GM18499 (cell line): ENCODE measurements at regions not wholly inside any gene's neighbourhood (a gene's known extent, or its start where the extent isn't known, plus 50 kb on each side); places are given as distances from the start of the nearest gene placed in this dataset.

Source experiments
- ATAC-seq: cut with Tn5 transposase; IDR thresholded peaks from one replicate; pipeline ENCODE4 v1.9.1; 2021; ENCODE audit warnings: moderate number of reproducible peaks; ENCODE audit not compliant: insufficient read depth, unreplicated experiment

GRCh38 chr3:72446218-72447058 is 401.8 kb downstream of the SHQ1 start, which contains the start of gene RYBP:
TSS of gene RYBP (minus strand) at chr3:72446621.
- ATAC-seq, result no peak

- ATAC-seq, result no peak
Observed at GRCh38 chr3:72445827-72446217, 402.4 kb downstream of the SHQ1 start.

- no peak for ATAC-seq
Observed at GRCh38 chr3:72444656-72445223, 403.5 kb downstream of the SHQ1 start.

GRCh38 chr3:72442759-72443158 is 405.5 kb downstream of the SHQ1 start:
- ATAC-seq, result no peak

- ATAC-seq, result no peak
Observed at GRCh38 chr3:72441284-72441994, 406.8 kb downstream of the SHQ1 start.

GRCh38 chr3:72440491-72440890 is 407.8 kb downstream of the SHQ1 start:
- no peak for ATAC-seq

GRCh38 chr3:72439321-72440183 is 408.7 kb downstream of the SHQ1 start:
- no peak for ATAC-seq

GRCh38 chr3:72437661-72438406 is 410.4 kb downstream of the SHQ1 start:
- no peak for ATAC-seq

- no peak for ATAC-seq
Observed at GRCh38 chr3:72436863-72437592, 411.2 kb downstream of the SHQ1 start.

GRCh38 chr3:72434296-72434695 is 413.9 kb downstream of the SHQ1 start:
- no peak for ATAC-seq

- no peak for ATAC-seq
Observed at GRCh38 chr3:72432246-72432645, 416.0 kb downstream of the SHQ1 start.

GRCh38 chr3:72429589-72430353 is 418.5 kb downstream of the SHQ1 start:
- ATAC-seq, result no peak

- ATAC-seq, result no peak
Observed at GRCh38 chr3:72428803-72429202, 419.4 kb downstream of the SHQ1 start.

GRCh38 chr3:72427624-72428023 is 420.6 kb downstream of the SHQ1 start:
- ATAC-seq, result no peak

GRCh38 chr3:72426618-72427397 is 421.4 kb downstream of the SHQ1 start:
- peak; percentile 42 for ATAC-seq

GRCh38 chr3:72423643-72424042 is 424.6 kb downstream of the SHQ1 start:
- no peak for ATAC-seq

GRCh38 chr3:72421786-72422185 is 426.5 kb downstream of the SHQ1 start:
- ATAC-seq, result no peak

- no peak for ATAC-seq
Observed at GRCh38 chr3:72421126-72421525, 427.1 kb downstream of the SHQ1 start.
